Endothelial cell of umbilical vein (primary cell): ENCODE measurements at regions not wholly inside any gene's neighbourhood (a gene's known extent, or its start where the extent isn't known, plus 50 kb on each side); places are given as distances from the start of the nearest gene placed in this dataset.

Source experiments
- BruUV-seq: library from RNA; stranded (reverse); fragments of 400-500 nt; replicated peaks from 2 replicates; lab custom pipeline; 2021; lab: Mats Ljungman, UMichigan
- CTCF ChIA-PET: fragments of 300-600, 350-600 bp; sonication (Branson Sonifier 250); formaldehyde crosslinking; loops from one replicate; lab custom pipeline; 2021; ENCODE audit warnings: antibody characterized with exemption, inconsistent platforms; lab: Charles Lee
- POLR2A ChIA-PET: fragments of 300-600, 350-600 bp; sonication (Branson Sonifier 250); formaldehyde crosslinking; loops from one replicate; lab custom pipeline; 2021; ENCODE audit warnings: antibody characterized with exemption, inconsistent platforms; lab: Charles Lee
- DNase-seq: peaks from one replicate; pipeline ENCODE4 v3.0.0-alpha.2; 2011; ENCODE audit warnings: low read depth, low spot score
- FAIRE-seq: peaks from 2 replicates; lab custom pipeline; 2011; peaks lifted over from hg19 to GRCh38; lab: Jason Lieb, UNC
- H2AFZ ChIP-seq: 2 replicates; pipeline ENCODE4 v1.6.0; 2012; ENCODE audit warnings: low read depth, low read length, control low read depth, inconsistent platforms
- H3K27ac ChIP-seq: 2 replicates; pipeline ENCODE4 v1.5.1; 2011; ENCODE audit warnings: low read depth, mild to moderate bottlenecking, control low read depth, low read length, moderate library complexity; ENCODE audit not compliant: insufficient read depth
- H3K27me3 ChIP-seq, 2 experiments: 2 replicates each; pipeline versions ENCODE4 v1.6.0 to v1.6.1; 2011; ENCODE audit warnings: low read length in 2 of 2, mixed read lengths in 1 of 2; ENCODE audit not compliant: control insufficient read depth in 2 of 2, insufficient read depth in 2 of 2
- H3K36me3 ChIP-seq, 2 experiments: 2 replicates in 1 of 2; 3 replicates in 1 of 2; pipeline ENCODE4 v1.5.1; 2011; ENCODE audit warnings: low read length in 2 of 2, mild to moderate bottlenecking in 1 of 2, moderate library complexity in 1 of 2; ENCODE audit not compliant: control insufficient read depth in 2 of 2, insufficient read depth in 2 of 2; ENCODE audit errors: extremely low read depth in 1 of 2
- H3K4me1 ChIP-seq: 3 replicates; pipeline ENCODE4 v1.5.1; 2011; ENCODE audit warnings: mild to moderate bottlenecking, low read length; ENCODE audit not compliant: control insufficient read depth, insufficient read depth; ENCODE audit errors: extremely low read depth
- H3K4me2 ChIP-seq: 2 replicates; pipeline ENCODE4 v1.6.1; 2011; ENCODE audit warnings: low read length, control low read depth, mixed read lengths; ENCODE audit not compliant: insufficient read depth
- H3K4me3 ChIP-seq, 3 experiments: fragments of 200-600 bp in 1 of 3; sonication (generic), shearing (Covaris generic) in 1 of 3; replicated peaks in 1 of 3; 2 replicates each; pipeline ENCODE4 v1.5.1; 2011 to 2016; ENCODE audit warnings: control low read depth in 3 of 3, low read length in 3 of 3, mild to moderate bottlenecking in 2 of 3, inconsistent platforms in 1 of 3, low read depth in 1 of 3, moderate library complexity in 1 of 3; ENCODE audit not compliant: insufficient read depth in 1 of 3
- H3K79me2 ChIP-seq: 2 replicates; pipeline ENCODE4 v1.6.0; 2012; ENCODE audit warnings: low read length, inconsistent platforms; ENCODE audit not compliant: control insufficient read depth, insufficient read depth
- H3K9ac ChIP-seq: replicated peaks from 2 replicates; pipeline ENCODE3; 2011; ENCODE audit warnings: low read length, control low read depth; ENCODE audit not compliant: insufficient read depth; ENCODE audit errors: extremely low read depth
- H3K9me1 ChIP-seq: replicated peaks from 3 replicates; pipeline ENCODE4 v1.6.0; 2011; ENCODE audit warnings: mild to moderate bottlenecking, low read length; ENCODE audit not compliant: control insufficient read depth, insufficient read depth; ENCODE audit errors: extremely low read depth
- H3K9me3 ChIP-seq: replicated peaks from 2 replicates; pipeline ENCODE4 v1.5.1; 2012; ENCODE audit warnings: low read length, inconsistent platforms; ENCODE audit not compliant: control insufficient read depth, insufficient read depth
- H4K20me1 ChIP-seq: replicated peaks from 2 replicates; pipeline ENCODE3; 2011; ENCODE audit warnings: mild to moderate bottlenecking, low read length; ENCODE audit not compliant: control insufficient read depth, insufficient read depth; ENCODE audit errors: extremely low read depth
- CTCF ChIP-seq, 2 donors: IDR thresholded peaks; 1 replicate in 1 of 2; 2 replicates in 1 of 2; pipeline ENCODE4 v1.5.1; 2011; ENCODE audit warnings: low read length in 2 of 2, mild to moderate bottlenecking in 2 of 2, moderate library complexity in 2 of 2, control low read depth in 1 of 2, inconsistent platforms in 1 of 2, low read depth in 1 of 2; ENCODE audit not compliant: insufficient read depth in 1 of 2; ENCODE audit errors: extremely low read depth in 1 of 2
- EZH2 ChIP-seq: IDR thresholded peaks from 2 replicates; pipeline ENCODE4 v1.6.1; 2012; ENCODE audit warnings: borderline replicate concordance, low read depth, mild to moderate bottlenecking, moderate library complexity, low read length, inconsistent platforms; ENCODE audit not compliant: severe bottlenecking
- FOS ChIP-seq: IDR thresholded peaks from 2 replicates; pipeline ENCODE4 v1.6.1; 2011; ENCODE audit warnings: mild to moderate bottlenecking, low read length, moderate library complexity, borderline replicate concordance; ENCODE audit not compliant: insufficient read depth
- GATA2 ChIP-seq: IDR thresholded peaks from 2 replicates; pipeline ENCODE4 v1.7.0; 2011; ENCODE audit warnings: low read depth, mild to moderate bottlenecking, moderate library complexity, mixed read lengths, low read length; ENCODE audit not compliant: insufficient read length, insufficient read depth
- JUN ChIP-seq: IDR thresholded peaks from 2 replicates; pipeline ENCODE4 v1.6.1; 2011; ENCODE audit warnings: borderline replicate concordance, low read depth; ENCODE audit not compliant: insufficient read length, insufficient read depth
- MAX ChIP-seq: IDR thresholded peaks from 2 replicates; pipeline ENCODE4 v1.6.1; 2011; ENCODE audit not compliant: insufficient read depth, insufficient read length
- MYC ChIP-seq: IDR thresholded peaks from one replicate; pipeline ENCODE4 v1.6.1; 2011; ENCODE audit warnings: mild to moderate bottlenecking, low read depth, low read length
- POLR2A ChIP-seq: IDR thresholded peaks from 2 replicates; pipeline ENCODE4 v1.6.1; 2012; ENCODE audit warnings: low read depth, mild to moderate bottlenecking, control low read depth, low read length
- POLR2AphosphoS5 ChIP-seq: IDR thresholded peaks from 2 replicates; pipeline ENCODE4 v1.6.1; 2012; ENCODE audit warnings: low read depth, mild to moderate bottlenecking, control low read depth, low read length, moderate library complexity; ENCODE audit not compliant: insufficient read depth
- dilution Hi-C: fragments of 300-500 bp; cut with MboI; formaldehyde crosslinking; loops from one replicate; pipeline ENCODE4 v1.15.0; 2019; ENCODE audit warnings: low sequenced_read_pairs; ENCODE audit not compliant: extremely low pct_ligation_motif_present
- intact Hi-C: fragments of 100-400 bp; cut with micrococcal nuclease; formaldehyde crosslinking; loops from one replicate; pipeline ENCODE4 v1.10.0; 2022

- H3K4me3 ChIP-seq = no peak overlapping the region
- DNase-seq = no peak
- intact Hi-C loops (no loop called here), dilution Hi-C loops (no loop called here)
- no peak for TF ChIP-seq POLR2AphosphoS5
- TF ChIP-seq CTCF (IDR thresholded peaks at IDR 0.05; ENCODE audit: extremely low read depth in 1 of 2, insufficient read depth in 1 of 2, low read depth in 1 of 2, low read length in 2 of 2) = no peak
- no peak for TF ChIP-seq FOS
- no peak for TF ChIP-seq MAX
- no peak for TF ChIP-seq EZH2
- TF ChIP-seq MYC = no peak
- no peak for TF ChIP-seq POLR2A
- no peak for TF ChIP-seq JUN
- TF ChIP-seq GATA2 = no peak
- H3K4me2 ChIP-seq = no peak overlapping the region
- H4K20me1 ChIP-seq = no peaks in the 10 kb centered on the region
- no TSS peak for BruUV-seq
- FAIRE-seq = no peak
- no peak overlapping the region for H3K27ac ChIP-seq
- H3K4me1 ChIP-seq = no peaks in the 10 kb centered on the region
- no peaks in the 10 kb centered on the region for H3K27me3 ChIP-seq
- H3K79me2 ChIP-seq = no peaks in the 10 kb centered on the region
- no peak overlapping the region for H2AFZ ChIP-seq
- H3K9ac ChIP-seq = no peak overlapping the region
- H3K9me1 ChIP-seq = no peaks in the 10 kb centered on the region
- no peaks in the 10 kb centered on the region for H3K9me3 ChIP-seq
- ChIA-PET CTCF (interaction anchor here (0.6 to 1.9 kb wide), 5 partner anchors 28 to 684 kb away, joined by 3 to 6 read pairs (median 4); no protein-coding TSS in a partner anchor), POLR2A (no interaction called here)
- no peaks in the 10 kb centered on the region for H3K36me3 ChIP-seq
Measured at GRCh38 chr4:173448608-173449379, 49.9 kb upstream of the SCRG1 start.
